PC-9 (cell line): ENCODE measurements at regions not wholly inside any gene's neighbourhood (a gene's known extent, or its start where the extent isn't known, plus 50 kb on each side); places are given as distances from the start of the nearest gene placed in this dataset.

Experiments used
- BruUV-seq: library from RNA; stranded (reverse); fragments of 400-500 nt; replicated peaks from 2 replicates; lab custom pipeline; 2021; lab: Mats Ljungman, UMichigan
- CTCF ChIA-PET: fragments of 300-600 bp; sonication (Branson Sonifier 250); formaldehyde crosslinking; loops from one replicate; lab custom pipeline; 2022; ENCODE audit warnings: antibody characterized with exemption; lab: Charles Lee
- POLR2A ChIA-PET: fragments of 300-600 bp; sonication (Branson Sonifier 250); formaldehyde crosslinking; loops from one replicate; lab custom pipeline; 2022; ENCODE audit warnings: antibody characterized with exemption; ENCODE audit not compliant: unreplicated experiment; lab: Charles Lee
- DNase-seq, 2 experiments: peaks; one replicate each; pipeline versions ENCODE4 v3.0.0 to v3.0.0-alpha.2; 2015 to 2022; ENCODE audit warnings: mixed read lengths in 1 of 2
- H2AFZ ChIP-seq: fragments of 200-600 bp; sonication (generic); 2 replicates; pipeline ENCODE4 v1.8.1; 2017; ENCODE audit warnings: antibody characterized with exemption
- H3F3A ChIP-seq: fragments of 200-600 bp; sonication (generic); 2 replicates; pipeline ENCODE4 v1.8.1; 2017; ENCODE audit warnings: antibody characterized with exemption, mild to moderate bottlenecking, low read depth; ENCODE audit not compliant: insufficient read depth
- H3K27ac ChIP-seq: fragments of 200-600 bp; sonication (generic); 2 replicates; pipeline ENCODE4 v1.6.1; 2016; ENCODE audit warnings: mixed run types
- H3K27me3 ChIP-seq: fragments of 200-600 bp; sonication (generic); 2 replicates; pipeline ENCODE4 v1.6.1; 2016; ENCODE audit warnings: low read depth, mixed run types; ENCODE audit not compliant: insufficient read depth
- H3K36me3 ChIP-seq: fragments of 200-600 bp; sonication (generic); 2 replicates; pipeline ENCODE4 v1.6.1; 2016; ENCODE audit warnings: low read depth, mixed run types
- H3K4me1 ChIP-seq: fragments of 200-600 bp; sonication (generic); replicated peaks from 2 replicates; pipeline ENCODE4 v1.6.1; 2016; ENCODE audit warnings: mixed run types; ENCODE audit not compliant: insufficient read depth
- H3K4me2 ChIP-seq: fragments of 200-600 bp; sonication (generic); 2 replicates; pipeline ENCODE4 v1.6.1; 2017; ENCODE audit warnings: mixed run types
- H3K4me3 ChIP-seq: fragments of 200-600 bp; sonication (generic); 2 replicates; pipeline ENCODE4 v1.6.1; 2016; ENCODE audit warnings: mixed run types
- H3K79me2 ChIP-seq: fragments of 200-600 bp; sonication (generic); 2 replicates; pipeline ENCODE4 v1.6.1; 2017; ENCODE audit warnings: low read depth, mixed run types
- H3K9me2 ChIP-seq: fragments of 200-600 bp; sonication (generic); 2 replicates; pipeline ENCODE4 v1.8.1; 2017; ENCODE audit warnings: mild to moderate bottlenecking; ENCODE audit not compliant: insufficient read depth
- H3K9me3 ChIP-seq: fragments of 200-600 bp; sonication (generic); 2 replicates; pipeline ENCODE4 v1.8.1; 2016; ENCODE audit warnings: low read depth; ENCODE audit not compliant: insufficient read depth
- H4K20me1 ChIP-seq: fragments of 200-600 bp; sonication (generic); 2 replicates; pipeline ENCODE4 v1.8.1; 2017; ENCODE audit not compliant: insufficient read depth
- EZH2 ChIP-seq: fragments of 200-600 bp; sonication (generic); IDR thresholded peaks from 2 replicates; pipeline ENCODE4 v1.8.0; 2017; ENCODE audit warnings: antibody characterized with exemption, low read depth
- intact Hi-C: fragments of 100-400 bp; cut with micrococcal nuclease; formaldehyde crosslinking; loops from one replicate; pipeline ENCODE4 v1.10.0; 2022; ENCODE audit not compliant: unreplicated experiment
- TF ChIP-seq, protein P1 (sequence below): fragments of 200-600 bp; sonication (generic); conservative IDR thresholded peaks from 2 replicates; pipeline ENCODE4 v1.6.1; 2017; ENCODE audit warnings: mixed run types, antibody characterized with exemption, mild to moderate bottlenecking, moderate library complexity

DNA sequence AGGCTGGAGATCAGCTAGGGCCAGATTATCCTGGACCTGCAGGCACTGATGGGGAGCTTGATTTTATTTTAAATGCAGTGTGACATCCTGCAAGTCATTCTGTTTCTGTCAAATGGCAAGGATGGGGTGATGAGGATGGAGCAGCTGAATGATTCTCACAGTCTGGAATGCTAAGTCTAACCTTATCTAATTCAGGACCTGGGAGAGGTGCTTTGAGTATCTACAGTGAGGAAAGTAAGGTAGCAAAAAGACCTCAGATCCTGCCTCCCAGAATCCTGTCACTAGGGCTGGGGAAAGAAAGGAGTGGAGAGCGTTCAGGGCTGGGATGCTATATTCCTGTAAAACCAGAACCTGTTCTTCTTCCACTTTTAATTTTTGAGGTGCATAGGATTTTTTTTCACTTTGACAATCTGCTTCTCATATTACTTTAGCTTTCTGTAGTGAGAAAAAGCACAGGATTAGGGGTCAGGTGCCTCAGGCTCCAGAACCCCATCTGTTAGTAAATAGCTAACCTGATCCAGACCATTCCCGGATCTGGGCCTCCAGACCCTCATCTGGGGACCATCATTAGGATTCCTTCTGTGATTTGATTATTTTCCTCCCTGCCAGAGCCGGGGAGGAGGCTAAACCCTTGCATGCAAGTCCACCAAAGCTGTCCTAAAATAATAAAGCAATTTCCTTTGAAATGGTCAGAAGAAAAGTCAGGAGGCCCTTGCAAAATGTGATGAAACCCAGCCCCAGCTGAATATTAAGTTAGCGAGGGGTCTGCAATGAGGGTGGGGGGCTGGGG is 54.7 kb downstream of the ASCL1 start:
- CTCF ChIA-PET: no interaction called here
- intact Hi-C loops: no loop called here

DNA sequence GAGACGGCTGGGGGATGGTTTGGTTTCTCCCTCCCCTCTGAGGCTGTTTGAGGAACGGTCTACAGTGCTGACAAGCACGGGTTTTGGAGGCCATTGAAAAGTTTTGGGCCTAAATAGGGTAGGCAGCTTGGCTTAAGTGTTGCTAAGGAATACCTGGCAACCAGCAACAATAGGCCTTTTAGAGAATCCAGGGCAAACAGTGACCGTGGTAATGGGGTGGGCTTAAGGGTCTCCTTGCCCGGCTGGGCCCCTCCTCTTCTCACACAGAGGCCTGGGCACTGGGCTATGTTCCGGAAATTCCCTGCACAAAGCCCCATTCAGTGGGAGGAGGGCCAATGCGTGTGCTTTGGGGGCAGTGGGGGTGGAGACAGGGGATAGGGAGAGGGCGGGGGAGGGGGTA is 55.4 kb downstream of the ASCL1 start:
- Histone ChIP-seq H3K4me1 (no peaks in the 10 kb centered on the region), H2AFZ (no peak overlapping the region), H3K9me3 (no peaks in the 10 kb centered on the region), H3K27ac (no peak overlapping the region), H4K20me1 (no peaks in the 10 kb centered on the region), H3K9me2 (peaks cover 5% of the 10 kb centered on the region; the same call in 1 of the 2 replicates), H3K27me3 (0 out of 2 replicates have a peak, but pooled peaks cover 4% of the 10 kb centered on the region), H3K4me3 (no peak overlapping the region), H3K79me2 (no peaks in the 10 kb centered on the region), H3F3A (no peaks in the 10 kb centered on the region), H3K4me2 (no peak overlapping the region), H3K36me3 (no peaks in the 10 kb centered on the region)
- ChIA-PET POLR2A (no interaction called here), CTCF (no interaction called here)
- TF ChIP-seq, protein P1, sequence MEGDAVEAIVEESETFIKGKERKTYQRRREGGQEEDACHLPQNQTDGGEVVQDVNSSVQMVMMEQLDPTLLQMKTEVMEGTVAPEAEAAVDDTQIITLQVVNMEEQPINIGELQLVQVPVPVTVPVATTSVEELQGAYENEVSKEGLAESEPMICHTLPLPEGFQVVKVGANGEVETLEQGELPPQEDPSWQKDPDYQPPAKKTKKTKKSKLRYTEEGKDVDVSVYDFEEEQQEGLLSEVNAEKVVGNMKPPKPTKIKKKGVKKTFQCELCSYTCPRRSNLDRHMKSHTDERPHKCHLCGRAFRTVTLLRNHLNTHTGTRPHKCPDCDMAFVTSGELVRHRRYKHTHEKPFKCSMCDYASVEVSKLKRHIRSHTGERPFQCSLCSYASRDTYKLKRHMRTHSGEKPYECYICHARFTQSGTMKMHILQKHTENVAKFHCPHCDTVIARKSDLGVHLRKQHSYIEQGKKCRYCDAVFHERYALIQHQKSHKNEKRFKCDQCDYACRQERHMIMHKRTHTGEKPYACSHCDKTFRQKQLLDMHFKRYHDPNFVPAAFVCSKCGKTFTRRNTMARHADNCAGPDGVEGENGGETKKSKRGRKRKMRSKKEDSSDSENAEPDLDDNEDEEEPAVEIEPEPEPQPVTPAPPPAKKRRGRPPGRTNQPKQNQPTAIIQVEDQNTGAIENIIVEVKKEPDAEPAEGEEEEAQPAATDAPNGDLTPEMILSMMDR: no peak
- TF ChIP-seq EZH2: no peak
- BruUV-seq: no TSS peak
- intact Hi-C loops: no loop called here
- DNase-seq: no peak

More for the DNA sequence above, 54.7 kb downstream of the ASCL1 start:
- Histone ChIP-seq H2AFZ (no peak overlapping the region), H3K27ac (no peak overlapping the region), H3K4me2 (no peak overlapping the region), H3K9me3 (no peaks in the 10 kb centered on the region), H3K9me2 (peaks cover 5% of the 10 kb centered on the region; the same call in 1 of the 2 replicates), H3K4me3 (no peak overlapping the region), H3K36me3 (no peaks in the 10 kb centered on the region), H3K27me3 (0 out of 2 replicates have a peak, but pooled peaks cover 4% of the 10 kb centered on the region), H4K20me1 (no peaks in the 10 kb centered on the region), H3K79me2 (no peaks in the 10 kb centered on the region), H3K4me1 (no peaks in the 10 kb centered on the region), H3F3A (no peaks in the 10 kb centered on the region)
- POLR2A ChIA-PET: no interaction called here
- BruUV-seq: no TSS peak
- TF ChIP-seq EZH2: no peak
- TF ChIP-seq, protein P1: no peak
- no peak for DNase-seq

DNA sequence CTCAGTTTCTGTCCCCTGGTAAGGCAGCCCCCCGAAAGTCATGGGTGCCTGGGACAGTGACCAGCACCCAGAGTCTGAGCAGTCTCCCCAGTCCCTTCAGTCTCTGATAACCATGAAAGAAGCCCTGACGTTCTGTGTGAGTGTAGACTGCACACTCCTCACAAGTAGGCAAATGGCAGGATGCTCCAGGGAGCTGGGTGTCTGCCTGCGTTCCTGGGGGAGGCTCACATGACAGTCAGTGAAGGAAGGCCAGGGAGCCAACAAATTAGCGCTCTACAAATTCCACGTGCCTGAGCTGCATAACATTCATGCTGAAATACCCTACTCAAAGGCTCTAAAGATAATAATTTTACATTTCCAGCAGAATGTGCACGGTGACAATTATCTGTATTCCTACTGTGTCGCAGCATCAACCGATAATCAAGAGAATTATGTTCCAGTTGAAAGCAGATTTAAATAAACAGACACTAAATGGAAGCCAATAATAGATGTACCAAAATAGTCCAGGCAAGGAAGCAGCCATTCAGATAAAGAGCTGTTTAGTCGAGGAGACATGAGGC is 56.3 kb downstream of the ASCL1 start:
- no TSS peak for BruUV-seq
- POLR2A ChIA-PET: no interaction called here

More for the DNA sequence above, 56.3 kb downstream of the ASCL1 start:
- Histone ChIP-seq H3K79me2 (no peaks in the 10 kb centered on the region), H3K27ac (no peak overlapping the region), H3K4me2 (no peak overlapping the region), H3K4me1 (no peaks in the 10 kb centered on the region), H3K4me3 (no peak overlapping the region), H3K27me3 (0 out of 2 replicates have a peak, but pooled peaks cover 4% of the 10 kb centered on the region), H4K20me1 (no peaks in the 10 kb centered on the region), H3F3A (no peaks in the 10 kb centered on the region), H3K36me3 (no peaks in the 10 kb centered on the region), H3K9me2 (peaks cover 5% of the 10 kb centered on the region; the same call in 1 of the 2 replicates), H2AFZ (no peak overlapping the region), H3K9me3 (no peaks in the 10 kb centered on the region)
- CTCF ChIA-PET: interaction anchor here (0.5 kb wide), 1 partner anchor 1601 kb away, joined by 3 read pairs; no protein-coding TSS in a partner anchor
- no peak for TF ChIP-seq EZH2
- TF ChIP-seq, protein P1: no peak
- intact Hi-C loops: no loop called here
- DNase-seq: no peak
